ENCODE measurements at regions not wholly inside any gene's neighbourhood (a gene's known extent, or its start where the extent isn't known, plus 50 kb on each side); places are given as distances from the start of the nearest gene placed in this dataset.

- DNase-seq (ENCODE audit: low spot score) = no peak
Observed at GRCh38 chr10:125398270-125398669, 237.9 kb upstream of the CTBP2 start.

- no peak for DNase-seq (ENCODE audit: low spot score)
Observed at GRCh38 chr10:125397608-125398007, 237.2 kb upstream of the CTBP2 start.

- DNase-seq (ENCODE audit: low spot score) = no peak
Observed at GRCh38 chr10:125396676-125397075, 236.3 kb upstream of the CTBP2 start.

DNA sequence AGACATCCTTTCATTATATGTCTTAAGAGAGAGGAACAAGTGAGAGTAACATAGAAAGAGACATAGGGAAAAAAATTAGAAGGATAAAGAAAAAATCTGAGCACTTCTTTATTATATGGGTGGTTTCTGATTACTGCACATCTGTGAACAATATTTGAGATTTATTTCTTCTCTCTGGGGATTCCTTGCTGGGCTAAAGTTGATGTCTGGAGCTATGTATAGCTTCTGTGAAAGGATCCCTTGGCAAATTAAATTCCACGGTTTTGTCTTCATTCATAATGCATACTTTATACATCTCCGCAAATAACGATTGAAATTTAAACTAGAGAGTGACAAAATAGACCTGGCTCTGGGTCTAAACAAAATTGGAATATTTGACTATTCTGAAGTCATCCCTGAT is 232.2 kb upstream of the CTBP2 start:
- DNase-seq (ENCODE audit: low spot score) = no peak

GRCh38 chr10:125392154-125392553 is 231.8 kb upstream of the CTBP2 start:
- DNase-seq (ENCODE audit: low spot score) = no peak

GRCh38 chr10:125389648-125390047 is 229.3 kb upstream of the CTBP2 start:
- no peak for DNase-seq (ENCODE audit: low spot score)

DNA sequence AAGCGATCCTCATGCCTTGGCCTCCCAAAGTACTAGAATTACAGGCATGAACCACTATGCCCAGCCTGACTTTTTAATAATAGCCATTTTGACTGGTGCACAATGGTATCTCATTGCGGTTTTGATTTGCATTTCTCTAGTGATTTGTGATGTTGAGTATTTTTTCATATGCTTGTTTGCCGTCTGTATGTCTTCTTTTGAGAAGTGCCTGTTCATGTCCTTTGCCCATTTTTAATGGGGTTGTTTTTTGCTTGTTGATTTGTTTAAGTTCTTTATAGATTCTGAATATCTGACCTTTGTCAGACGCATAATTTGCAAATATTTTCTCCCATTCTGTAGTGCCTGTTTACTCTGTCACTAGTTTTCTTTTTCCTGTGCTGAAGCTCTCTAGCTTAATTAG is 219.2 kb upstream of the CTBP2 start:
- no peak for DNase-seq (ENCODE audit: low spot score)

DNA sequence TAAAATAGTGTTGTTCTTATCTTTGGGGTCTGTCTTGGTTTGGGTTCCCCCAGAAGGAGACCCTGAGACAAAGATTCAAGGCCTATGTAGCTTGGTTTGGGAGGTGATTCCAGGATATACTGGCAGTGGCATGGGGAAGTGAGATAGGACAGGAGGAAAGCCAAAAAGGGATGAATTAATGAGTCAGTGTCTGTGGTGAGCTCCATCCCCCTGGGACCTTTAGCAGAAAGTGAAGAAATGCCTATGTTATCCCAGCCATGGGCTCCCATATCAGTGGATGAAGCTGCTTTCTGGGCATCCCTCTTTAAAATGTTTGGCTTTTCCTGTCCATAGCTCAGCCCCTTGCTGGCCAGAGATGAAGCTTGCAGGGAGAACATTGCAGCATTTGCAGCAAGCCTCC is 217.0 kb upstream of the CTBP2 start:
- DNase-seq (ENCODE audit: low spot score) = no peak

- no peak for DNase-seq (ENCODE audit: low spot score)
Observed at GRCh38 chr10:125375210-125375609, 214.8 kb upstream of the CTBP2 start.

- DNase-seq (ENCODE audit: low spot score) = no peak
Observed at GRCh38 chr10:125373546-125373945, 213.2 kb upstream of the CTBP2 start.

DNA sequence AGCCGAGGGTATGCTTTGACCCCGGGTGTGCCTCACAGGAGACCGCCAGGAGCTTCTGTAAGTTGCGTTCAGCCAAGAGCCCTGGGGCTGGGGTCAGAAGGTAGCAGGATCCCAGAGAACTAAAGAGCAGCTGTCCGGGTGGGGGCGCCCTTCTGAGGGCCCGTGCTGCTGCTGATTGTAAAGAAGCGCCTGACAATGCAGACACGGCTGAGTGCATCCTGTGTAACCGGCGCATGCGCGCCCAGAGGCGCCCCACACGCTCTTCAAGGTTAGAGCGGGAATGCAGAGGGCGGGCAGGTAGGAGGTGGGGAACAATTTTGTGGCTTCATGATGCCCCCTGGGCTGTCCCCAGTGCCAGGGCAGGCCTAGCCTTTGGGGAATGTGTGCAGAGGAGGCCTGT is 210.2 kb upstream of the CTBP2 start:
- DNase-seq (ENCODE audit: low spot score) = no peak

DNA sequence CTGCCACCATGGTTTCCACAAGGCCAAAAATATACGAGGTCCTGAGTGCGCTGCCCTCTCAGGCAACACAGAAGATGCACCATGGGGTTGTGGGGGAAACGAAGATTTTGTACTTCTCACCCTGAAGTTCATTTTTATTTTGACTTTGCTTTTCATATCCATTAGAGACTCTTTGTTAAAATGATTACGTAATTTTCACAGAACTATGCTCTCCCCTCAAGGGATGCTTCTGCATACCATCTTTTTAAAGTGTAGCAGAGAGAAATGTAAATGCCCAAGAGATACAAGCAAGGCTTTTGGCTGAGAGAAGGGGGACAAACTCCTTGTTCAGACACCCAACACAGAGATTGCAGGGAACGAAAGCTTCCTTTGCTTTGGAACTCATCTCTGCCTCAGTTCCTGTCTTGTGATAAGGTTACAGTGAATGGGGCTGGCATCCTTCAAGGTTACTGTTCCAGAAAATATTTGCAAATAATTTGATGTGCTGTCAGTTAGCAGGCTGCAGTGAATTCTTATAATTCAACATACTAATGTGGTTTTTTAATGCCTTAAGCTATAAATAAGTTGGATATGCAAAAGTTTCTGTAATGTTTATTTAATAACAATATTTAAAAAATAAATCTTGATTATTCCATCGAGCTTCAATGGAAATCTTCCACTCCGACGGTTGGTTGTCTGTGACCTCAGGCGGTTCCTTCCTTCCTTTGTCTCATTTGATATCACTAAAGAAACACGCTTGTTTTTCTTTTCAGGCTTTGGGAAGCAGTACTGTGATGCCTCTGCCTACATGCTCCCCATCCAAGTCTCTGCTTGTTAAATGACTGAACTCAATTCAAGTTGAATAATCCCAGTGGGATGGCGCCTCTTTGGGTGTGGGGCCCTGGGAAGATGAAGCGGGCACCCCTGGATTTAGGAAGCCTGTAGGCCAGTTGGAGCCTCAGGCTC is 209.3 kb upstream of the CTBP2 start:
- no peak for DNase-seq (ENCODE audit: low spot score)

- DNase-seq (ENCODE audit: low spot score) = no peak
Observed at GRCh38 chr10:125368146-125368545, 207.8 kb upstream of the CTBP2 start.

- no peak for DNase-seq (ENCODE audit: low spot score)
Observed at GRCh38 chr10:125363791-125364190, 203.4 kb upstream of the CTBP2 start.

GRCh38 chr10:125362950-125363349 is 202.6 kb upstream of the CTBP2 start:
- DNase-seq (ENCODE audit: low spot score) = no peak

GRCh38 chr10:125359401-125359800 is 199.0 kb upstream of the CTBP2 start:
- no peak for DNase-seq (ENCODE audit: low spot score)

- DNase-seq (ENCODE audit: low spot score) = no peak
Observed at GRCh38 chr10:125355657-125356056, 195.3 kb upstream of the CTBP2 start.

- no peak for DNase-seq (ENCODE audit: low spot score)
Observed at GRCh38 chr10:125350519-125350918, 190.2 kb upstream of the CTBP2 start.

DNA sequence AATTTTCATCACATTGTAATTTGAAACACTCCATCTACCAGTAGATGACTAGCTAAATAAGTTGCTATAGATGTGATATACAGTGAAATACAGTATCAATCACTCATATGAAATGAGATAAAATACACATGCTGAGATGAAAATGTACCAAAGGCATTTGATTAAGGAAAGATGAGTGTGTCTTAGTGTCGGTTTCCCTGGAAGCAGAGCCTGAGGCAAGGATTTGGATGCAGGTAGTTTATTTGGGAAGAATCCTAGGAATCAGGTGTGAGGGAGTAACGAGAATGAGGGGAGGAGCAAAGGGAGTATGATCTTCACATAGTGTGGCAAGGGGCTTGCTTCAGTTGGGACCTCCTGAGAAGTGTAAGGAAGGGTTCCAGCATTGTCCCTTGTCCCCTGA is 188.2 kb upstream of the CTBP2 start:
- DNase-seq (ENCODE audit: low spot score) = no peak

DNA sequence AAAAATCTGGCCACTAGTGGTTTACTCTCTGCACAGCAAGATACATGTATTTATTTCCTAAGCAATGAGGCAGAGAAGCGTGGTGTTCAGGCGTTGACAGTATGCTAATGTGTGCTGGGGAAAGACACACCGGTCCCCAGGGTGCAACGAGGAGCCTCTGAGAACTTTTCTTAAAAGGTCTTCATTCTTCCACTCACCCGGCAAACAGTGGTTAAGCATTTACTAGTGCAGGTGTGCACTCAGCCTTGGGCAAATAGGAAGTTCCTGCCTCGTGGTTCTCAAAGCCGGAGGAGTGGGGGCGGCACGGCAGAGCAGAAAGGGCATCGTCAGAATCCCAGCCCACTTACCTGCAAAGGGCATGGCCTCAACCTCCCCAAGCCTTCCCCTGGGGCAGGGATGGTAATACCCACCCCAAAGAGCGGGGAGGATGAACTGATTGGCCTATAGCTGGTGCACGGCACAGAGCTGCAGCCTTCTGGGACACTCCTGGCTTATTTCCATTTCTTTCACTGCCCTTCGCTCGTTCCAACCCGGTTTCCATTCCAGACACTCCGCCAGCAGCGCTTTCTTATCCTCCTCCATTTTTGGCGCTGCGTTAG is 184.3 kb upstream of the CTBP2 start:
- no peak for DNase-seq (ENCODE audit: low spot score)

DNA sequence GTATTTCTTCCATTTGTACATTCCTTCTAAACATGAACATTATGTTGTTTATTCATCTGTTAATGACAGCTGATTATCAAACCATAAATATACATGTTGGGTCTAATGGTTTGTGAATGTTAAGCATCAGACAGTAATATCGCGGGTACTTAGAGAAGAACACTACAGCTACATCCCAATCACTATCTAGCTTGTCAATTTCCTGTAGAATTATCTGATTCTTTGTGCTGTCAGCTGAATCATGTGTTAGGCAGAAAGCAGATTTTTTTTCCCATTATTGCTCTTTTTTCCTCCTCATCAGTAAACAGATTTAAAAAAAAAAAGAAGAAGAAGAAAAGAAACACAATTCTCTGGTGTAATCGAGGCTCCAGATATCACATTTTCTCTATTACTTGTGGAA is 183.6 kb upstream of the CTBP2 start:
- no peak for DNase-seq (ENCODE audit: low spot score)

DNA sequence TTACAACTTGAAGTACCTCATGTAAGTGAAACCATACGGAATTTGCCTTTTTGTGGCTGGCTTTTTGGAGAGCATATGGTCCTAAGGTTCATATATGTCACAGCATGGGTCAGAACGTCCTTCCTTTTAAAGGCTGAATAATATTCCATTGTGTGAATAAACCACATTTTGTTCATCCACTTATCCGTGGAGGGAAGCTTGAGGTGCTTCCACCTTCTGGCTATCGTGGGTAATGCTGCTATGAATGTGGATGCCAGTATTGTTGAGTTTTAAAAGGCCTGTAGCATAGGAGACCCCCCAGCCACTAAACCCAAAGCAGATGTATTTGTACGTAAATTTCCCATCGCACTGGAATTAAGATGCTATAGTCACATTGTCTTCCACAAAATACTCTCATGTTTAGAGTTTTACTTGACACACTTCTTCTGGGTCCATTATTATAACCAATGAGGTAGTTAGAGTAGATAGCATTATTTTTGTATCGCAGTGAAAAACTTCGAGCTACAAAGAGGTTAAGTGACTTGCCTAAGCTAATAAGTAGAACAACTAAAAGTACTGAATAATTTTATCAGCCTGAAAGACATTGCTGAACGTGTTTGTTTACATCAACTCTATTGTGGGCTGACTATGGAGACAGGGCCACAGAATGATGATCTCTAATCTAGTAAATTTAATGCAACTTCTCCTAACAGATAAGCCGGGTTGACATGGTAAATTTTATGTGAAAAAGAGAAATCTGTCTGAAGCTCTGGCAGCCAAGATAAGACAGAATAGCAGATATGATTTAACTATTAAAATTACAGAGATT is 183.0 kb upstream of the CTBP2 start:
- no peak for DNase-seq (ENCODE audit: low spot score)

GRCh38 chr10:125341611-125342010 is 181.2 kb upstream of the CTBP2 start:
- DNase-seq (ENCODE audit: low spot score) = no peak
